ENCODE measurements at regions not wholly inside any gene's neighbourhood (a gene's known extent, or its start where the extent isn't known, plus 50 kb on each side); places are given as distances from the start of the nearest gene placed in this dataset.

- no peaks in the 10 kb centered on the region for H3K36me3 ChIP-seq (ENCODE audit: insufficient read depth, low read length)
- WGBS, result 94% methylated on average over 2 of the region's 5 CpGs
- no peak overlapping the region for H3K27ac ChIP-seq (ENCODE audit: low read depth, low read length)
- H3K9ac ChIP-seq (ENCODE audit: low read depth, low read length), result no peak overlapping the region
- no peak overlapping the region for H3K4me3 ChIP-seq (ENCODE audit: low read length)
- no peaks in the 10 kb centered on the region for H3K4me1 ChIP-seq (ENCODE audit: insufficient read depth, low read length)
- no peaks in the 10 kb centered on the region for H3K27me3 ChIP-seq (ENCODE audit: insufficient read depth, low read length)
- no peaks in the 10 kb centered on the region for H3K9me3 ChIP-seq (ENCODE audit: insufficient read depth, low read depth, low read length)
Observed at GRCh38 chr1:221029981-221030649, 150.9 kb downstream of the HLX start.

- no peak overlapping the region for H3K27ac ChIP-seq (ENCODE audit: low read depth, low read length)
- 96% methylated on average over 2 of the region's 3 CpGs for WGBS
- peaks cover 5% of the 10 kb centered on the region; the same call in 1 of the 2 replicates for H3K4me1 ChIP-seq (ENCODE audit: insufficient read depth, low read length)
- no peaks in the 10 kb centered on the region for H3K36me3 ChIP-seq (ENCODE audit: insufficient read depth, low read length)
- no peak overlapping the region for H3K9ac ChIP-seq (ENCODE audit: low read depth, low read length)
- no peaks in the 10 kb centered on the region for H3K27me3 ChIP-seq (ENCODE audit: insufficient read depth, low read length)
- H3K9me3 ChIP-seq (ENCODE audit: insufficient read depth, low read depth, low read length), result no peaks in the 10 kb centered on the region
- H3K4me3 ChIP-seq (ENCODE audit: low read length), result no peak overlapping the region
Observed at GRCh38 chr1:221030990-221031389, 151.7 kb downstream of the HLX start.

GRCh38 chr1:221031458-221032203, 152.4 kb downstream of the HLX start:
- H3K4me3 ChIP-seq (ENCODE audit: low read length), result no peak overlapping the region
- no peaks in the 10 kb centered on the region for H3K27me3 ChIP-seq (ENCODE audit: insufficient read depth, low read length)
- H3K27ac ChIP-seq (ENCODE audit: low read depth, low read length), result no peak overlapping the region
- no peak overlapping the region for H3K9ac ChIP-seq (ENCODE audit: low read depth, low read length)
- peaks cover 5% of the 10 kb centered on the region; the same call in 1 of the 2 replicates for H3K4me1 ChIP-seq (ENCODE audit: insufficient read depth, low read length)
- WGBS, result 92% methylated on average over 3 of the region's 3 CpGs
- no peaks in the 10 kb centered on the region for H3K36me3 ChIP-seq (ENCODE audit: insufficient read depth, low read length)
- H3K9me3 ChIP-seq (ENCODE audit: insufficient read depth, low read depth, low read length), result no peaks in the 10 kb centered on the region

- H3K4me1 ChIP-seq (ENCODE audit: insufficient read depth, low read length), result peaks cover 5% of the 10 kb centered on the region; the same call in 1 of the 2 replicates
- no peaks in the 10 kb centered on the region for H3K27me3 ChIP-seq (ENCODE audit: insufficient read depth, low read length)
- H3K9me3 ChIP-seq (ENCODE audit: insufficient read depth, low read depth, low read length), result no peaks in the 10 kb centered on the region
- H3K27ac ChIP-seq (ENCODE audit: low read depth, low read length), result no peak overlapping the region
- H3K4me3 ChIP-seq (ENCODE audit: low read length), result no peak overlapping the region
- H3K36me3 ChIP-seq (ENCODE audit: insufficient read depth, low read length), result no peaks in the 10 kb centered on the region
- H3K9ac ChIP-seq (ENCODE audit: low read depth, low read length), result no peak overlapping the region
Observed at GRCh38 chr1:221032204-221032585, 153.0 kb downstream of the HLX start.

- Histone ChIP-seq H3K27ac (ENCODE audit: low read depth, low read length) (no peak overlapping the region), H3K9me3 (ENCODE audit: insufficient read depth, low read depth, low read length) (no peaks in the 10 kb centered on the region), H3K36me3 (ENCODE audit: insufficient read depth, low read length) (no peaks in the 10 kb centered on the region), H3K4me1 (ENCODE audit: insufficient read depth, low read length) (peaks cover 5% of the 10 kb centered on the region; the same call in 1 of the 2 replicates), H3K4me3 (ENCODE audit: low read length) (no peak overlapping the region), H3K9ac (ENCODE audit: low read depth, low read length) (no peak overlapping the region), H3K27me3 (ENCODE audit: insufficient read depth, low read length) (no peaks in the 10 kb centered on the region)
- WGBS, result 88% methylated on average over 1 of the region's 2 CpGs
Observed at GRCh38 chr1:221032637-221033280, 153.5 kb downstream of the HLX start.

GRCh38 chr1:221035662-221036153, 156.5 kb downstream of the HLX start:
- Histone ChIP-seq H3K27me3 (ENCODE audit: insufficient read depth, low read length) (no peaks in the 10 kb centered on the region), H3K4me3 (ENCODE audit: low read length) (no peak overlapping the region), H3K4me1 (ENCODE audit: insufficient read depth, low read length) (peaks cover 16% of the 10 kb centered on the region), H3K36me3 (ENCODE audit: insufficient read depth, low read length) (no peaks in the 10 kb centered on the region), H3K9ac (ENCODE audit: low read depth, low read length) (no peak overlapping the region), H3K9me3 (ENCODE audit: insufficient read depth, low read depth, low read length) (no peaks in the 10 kb centered on the region), H3K27ac (ENCODE audit: low read depth, low read length) (no peak overlapping the region)
- WGBS, result 55% methylated on average over 6 of the region's 6 CpGs

GRCh38 chr1:221039616-221040015, 160.4 kb downstream of the HLX start:
- Histone ChIP-seq H3K36me3 (ENCODE audit: insufficient read depth, low read length) (no peaks in the 10 kb centered on the region), H3K4me3 (ENCODE audit: low read length) (no peak overlapping the region), H3K4me1 (ENCODE audit: insufficient read depth, low read length) (peaks cover 16% of the 10 kb centered on the region), H3K27me3 (ENCODE audit: insufficient read depth, low read length) (no peaks in the 10 kb centered on the region), H3K27ac (ENCODE audit: low read depth, low read length) (no peak overlapping the region), H3K9me3 (ENCODE audit: insufficient read depth, low read depth, low read length) (no peaks in the 10 kb centered on the region), H3K9ac (ENCODE audit: low read depth, low read length) (no peak overlapping the region)
- 38% methylated on average over 1 of the region's 1 CpG for whole genome bisulfite sequencing

GRCh38 chr1:221040101-221040500, 160.9 kb downstream of the HLX start:
- Histone ChIP-seq H3K36me3 (ENCODE audit: insufficient read depth, low read length) (no peaks in the 10 kb centered on the region), H3K4me3 (ENCODE audit: low read length) (no peak overlapping the region), H3K9me3 (ENCODE audit: insufficient read depth, low read depth, low read length) (no peaks in the 10 kb centered on the region), H3K27me3 (ENCODE audit: insufficient read depth, low read length) (no peaks in the 10 kb centered on the region), H3K27ac (ENCODE audit: low read depth, low read length) (no peak overlapping the region), H3K9ac (ENCODE audit: low read depth, low read length) (no peak overlapping the region), H3K4me1 (ENCODE audit: insufficient read depth, low read length) (peaks cover 16% of the 10 kb centered on the region)
- whole genome bisulfite sequencing, result 94% methylated on average over 1 of the region's 1 CpG

GRCh38 chr1:221040691-221041285, 161.5 kb downstream of the HLX start:
- H3K9me3 ChIP-seq (ENCODE audit: insufficient read depth, low read depth, low read length), result no peaks in the 10 kb centered on the region
- 98% methylated on average over 2 of the region's 2 CpGs for WGBS
- H3K4me3 ChIP-seq (ENCODE audit: low read length), result no peak overlapping the region
- H3K4me1 ChIP-seq (ENCODE audit: insufficient read depth, low read length), result peaks cover 13% of the 10 kb centered on the region
- no peak overlapping the region for H3K27ac ChIP-seq (ENCODE audit: low read depth, low read length)
- no peaks in the 10 kb centered on the region for H3K36me3 ChIP-seq (ENCODE audit: insufficient read depth, low read length)
- no peaks in the 10 kb centered on the region for H3K27me3 ChIP-seq (ENCODE audit: insufficient read depth, low read length)
- no peak overlapping the region for H3K9ac ChIP-seq (ENCODE audit: low read depth, low read length)

GRCh38 chr1:221044538-221044937, 165.3 kb downstream of the HLX start:
- no peak overlapping the region for H3K9ac ChIP-seq (ENCODE audit: low read depth, low read length)
- H3K36me3 ChIP-seq (ENCODE audit: insufficient read depth, low read length), result no peaks in the 10 kb centered on the region
- no peak overlapping the region for H3K4me3 ChIP-seq (ENCODE audit: low read length)
- H3K27ac ChIP-seq (ENCODE audit: low read depth, low read length), result no peak overlapping the region
- H3K4me1 ChIP-seq (ENCODE audit: insufficient read depth, low read length), result peaks cover 9% of the 10 kb centered on the region
- H3K9me3 ChIP-seq (ENCODE audit: insufficient read depth, low read depth, low read length), result no peaks in the 10 kb centered on the region
- H3K27me3 ChIP-seq (ENCODE audit: insufficient read depth, low read length), result no peaks in the 10 kb centered on the region

GRCh38 chr1:221045151-221045550, 165.9 kb downstream of the HLX start:
- H3K4me1 ChIP-seq (ENCODE audit: insufficient read depth, low read length), result peaks cover 4% of the 10 kb centered on the region
- 96% methylated on average over 3 of the region's 3 CpGs for WGBS
- H3K4me3 ChIP-seq (ENCODE audit: low read length), result no peak overlapping the region
- H3K9me3 ChIP-seq (ENCODE audit: insufficient read depth, low read depth, low read length), result no peaks in the 10 kb centered on the region
- H3K27me3 ChIP-seq (ENCODE audit: insufficient read depth, low read length), result no peaks in the 10 kb centered on the region
- H3K36me3 ChIP-seq (ENCODE audit: insufficient read depth, low read length), result no peaks in the 10 kb centered on the region
- no peak overlapping the region for H3K9ac ChIP-seq (ENCODE audit: low read depth, low read length)
- H3K27ac ChIP-seq (ENCODE audit: low read depth, low read length), result no peak overlapping the region

All from HUES64 (cell line).